ENCODE measurements at regions not wholly inside any gene's neighbourhood (a gene's known extent, or its start where the extent isn't known, plus 50 kb on each side); places are given as distances from the start of the nearest gene placed in this dataset.
A peak's percentile ranks its signal among the peaks of the same experiment; 100 is the strongest.
"Not testable (repeated sequence)": the region's sequence is repeated elsewhere in the genome, so short reads cannot be mapped to it uniquely, and the experiment has no call there.

DNA sequence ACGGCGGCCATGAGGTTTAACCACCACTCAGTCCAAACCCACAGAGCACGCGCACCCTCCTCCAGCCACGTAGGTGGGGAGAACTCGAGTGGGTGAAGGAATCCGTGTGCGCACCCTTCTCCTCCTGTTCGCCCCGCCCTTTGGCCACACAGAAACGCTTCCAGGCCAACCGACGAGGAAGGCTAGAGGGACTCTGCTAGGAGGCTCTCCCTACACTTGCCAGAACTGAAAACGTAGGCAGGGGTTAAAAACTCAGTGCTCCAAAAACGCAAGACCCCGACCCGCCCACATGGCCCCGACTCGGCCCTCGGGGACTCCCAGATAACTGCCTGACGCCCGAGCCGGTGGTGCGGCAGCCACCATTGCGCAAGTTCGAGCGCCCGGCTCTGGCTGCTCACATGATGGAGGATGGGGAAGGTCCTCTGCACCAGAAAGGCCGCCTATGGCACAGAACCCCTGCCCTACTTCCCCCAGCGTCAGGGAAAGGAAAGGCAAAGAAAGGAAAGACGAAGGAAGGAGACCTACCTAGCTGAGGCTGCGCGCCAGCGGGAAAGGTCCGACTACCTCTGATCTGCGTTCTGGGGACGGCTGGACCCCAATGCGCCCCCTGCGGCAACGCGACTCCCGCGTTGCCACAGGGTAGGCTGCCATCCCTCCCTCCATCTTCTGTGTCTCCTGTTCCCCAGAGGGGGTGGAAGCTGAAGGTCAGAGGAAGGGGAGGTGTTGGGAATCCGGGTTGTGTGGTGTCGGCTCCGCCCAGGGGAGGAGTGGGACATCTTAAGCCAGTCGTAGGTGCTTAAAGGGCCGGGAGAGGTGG, 201.9 kb upstream of the AGTR2 start:
- DNase-seq (ENCODE audit: low spot score), result peak; percentile 70

DNA sequence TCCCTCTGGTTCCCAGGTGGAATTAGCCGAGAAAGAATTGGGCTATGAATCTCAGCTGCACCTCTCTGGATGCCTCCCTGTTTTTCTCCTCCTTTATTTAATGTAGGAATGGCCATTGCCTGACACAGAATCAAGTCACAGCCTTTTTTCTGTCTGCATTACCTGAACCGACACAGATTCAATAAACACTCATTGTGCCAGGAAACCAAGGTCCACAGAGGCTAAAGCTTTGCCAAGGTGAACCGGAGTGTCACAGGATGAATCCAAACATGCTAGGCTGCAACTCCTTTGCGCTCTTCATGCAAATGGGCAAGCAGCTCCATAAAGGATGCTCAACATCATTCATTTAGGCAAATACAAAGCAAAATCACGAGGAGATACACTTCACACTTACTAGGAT, 199.8 kb upstream of the AGTR2 start:
- DNase-seq (ENCODE audit: low spot score), result no peak

DNA sequence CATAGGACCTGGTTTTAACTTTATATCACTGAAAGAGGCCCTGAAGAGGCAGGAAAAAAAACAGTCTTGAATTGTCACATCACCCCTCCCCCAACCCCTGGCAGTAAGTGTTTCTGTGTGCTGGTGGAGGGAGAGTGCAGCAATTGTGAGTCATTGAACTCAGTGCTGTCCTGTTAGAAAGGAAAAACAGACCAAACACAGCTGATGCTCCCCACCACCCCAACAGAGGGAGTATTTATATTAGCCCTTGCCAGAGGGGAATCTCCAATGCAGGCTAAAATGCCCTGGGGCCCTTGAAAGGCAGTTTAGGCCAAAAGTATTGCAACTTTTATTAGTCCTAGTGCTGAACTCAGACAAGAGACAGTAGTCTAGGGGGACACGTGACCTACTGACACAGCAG, 197.8 kb upstream of the AGTR2 start:
- DNase-seq (ENCODE audit: low spot score), result no peak

DNA sequence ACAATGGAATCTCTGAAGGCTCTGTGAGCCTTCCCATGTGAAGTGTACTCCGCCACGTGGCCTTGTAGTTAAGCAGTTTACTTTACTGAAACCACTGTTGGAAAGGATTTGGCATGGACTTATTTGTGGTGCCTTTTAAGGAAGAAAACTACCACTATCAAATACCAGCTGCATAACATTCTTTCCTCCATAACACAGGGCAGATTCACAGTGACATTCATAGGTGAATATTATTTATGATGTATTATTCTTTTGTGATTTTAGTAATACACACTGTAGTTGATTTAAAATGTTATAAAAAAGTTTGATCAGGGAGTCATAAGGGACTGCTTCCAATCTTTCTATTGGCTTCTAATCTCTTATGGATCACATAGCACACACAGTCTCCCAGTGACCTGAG, 192.5 kb upstream of the AGTR2 start:
- DNase-seq (ENCODE audit: low spot score), result no peak

DNA sequence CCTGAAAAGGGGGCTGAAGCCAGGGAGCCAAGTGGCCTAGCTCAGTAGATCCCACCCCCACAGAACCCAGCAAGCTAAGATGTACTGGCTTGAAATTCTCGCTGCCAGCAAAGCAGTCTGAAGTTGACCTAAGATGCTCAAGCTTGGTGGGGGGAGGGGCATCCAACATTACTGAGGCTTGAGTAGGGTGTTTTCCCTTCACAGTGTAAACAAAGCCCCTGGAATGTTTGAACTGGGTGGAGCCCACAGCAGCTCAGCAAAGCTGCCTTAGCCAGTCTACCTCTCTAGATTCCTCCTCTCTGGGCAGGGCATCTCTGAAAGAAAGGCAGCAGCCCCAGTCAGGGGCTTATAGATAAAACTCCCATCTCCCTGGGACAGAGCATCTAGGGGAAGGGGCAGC, 187.4 kb upstream of the AGTR2 start:
- not testable (repeated sequence) for DNase-seq (ENCODE audit: low spot score)

DNA sequence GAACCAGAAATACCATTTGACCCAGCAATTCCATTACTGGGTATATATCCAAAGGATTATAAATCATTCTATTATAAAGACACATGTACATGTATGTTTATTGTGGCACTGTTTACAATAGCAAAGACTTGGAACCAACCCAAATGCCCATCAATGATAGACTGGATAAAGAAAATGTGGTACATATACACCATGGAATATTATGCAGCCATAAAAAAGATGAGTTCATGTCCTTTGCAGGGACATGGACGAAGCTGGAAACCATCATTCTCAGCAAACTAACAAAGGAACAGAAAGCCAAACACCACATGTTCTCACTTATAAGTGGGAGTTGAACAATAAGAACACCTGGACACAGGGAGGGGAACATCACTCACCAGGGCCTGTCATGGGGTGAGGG, 183.1 kb upstream of the AGTR2 start:
- DNase-seq (ENCODE audit: low spot score), result not testable (repeated sequence)

DNA sequence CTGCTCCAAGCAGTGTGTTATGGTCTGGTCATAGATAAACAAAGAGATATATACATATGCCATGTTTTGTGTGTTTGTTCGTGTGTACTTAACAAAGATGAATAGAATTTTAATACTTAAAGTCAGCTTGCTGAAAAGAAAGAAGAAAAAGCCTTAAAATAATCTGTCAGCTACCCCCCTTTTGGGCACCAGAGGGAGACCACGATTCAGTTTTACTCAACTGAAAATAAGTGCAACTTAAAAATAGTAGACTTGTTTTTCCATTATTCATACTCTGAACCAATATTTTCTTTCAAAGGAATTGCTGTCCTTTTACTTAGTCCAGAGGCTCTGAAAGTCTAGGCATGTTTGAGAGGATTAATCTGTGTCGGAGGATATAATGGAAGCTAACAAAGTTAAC, 181.7 kb upstream of the AGTR2 start:
- no peak for DNase-seq (ENCODE audit: low spot score)

DNA sequence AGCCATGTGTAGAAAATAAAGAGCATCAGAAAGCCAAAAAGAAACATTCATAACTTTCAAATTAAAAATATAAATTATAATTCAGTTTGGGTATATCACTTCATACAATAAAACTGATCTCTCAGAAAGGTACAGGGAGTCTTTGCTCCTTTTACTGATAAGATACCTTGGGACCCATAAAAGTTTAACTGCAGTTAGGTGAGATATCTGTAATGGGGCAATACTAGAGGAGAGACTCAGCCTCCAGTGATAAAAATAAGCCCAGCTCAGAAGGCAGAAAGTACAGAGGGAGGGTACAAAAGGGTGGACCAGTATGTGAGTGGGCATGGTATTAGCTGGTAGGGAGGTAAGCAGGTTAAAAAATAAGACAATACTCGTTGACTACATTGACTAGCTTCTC, 180.9 kb upstream of the AGTR2 start:
- no peak for DNase-seq (ENCODE audit: low spot score)

DNA sequence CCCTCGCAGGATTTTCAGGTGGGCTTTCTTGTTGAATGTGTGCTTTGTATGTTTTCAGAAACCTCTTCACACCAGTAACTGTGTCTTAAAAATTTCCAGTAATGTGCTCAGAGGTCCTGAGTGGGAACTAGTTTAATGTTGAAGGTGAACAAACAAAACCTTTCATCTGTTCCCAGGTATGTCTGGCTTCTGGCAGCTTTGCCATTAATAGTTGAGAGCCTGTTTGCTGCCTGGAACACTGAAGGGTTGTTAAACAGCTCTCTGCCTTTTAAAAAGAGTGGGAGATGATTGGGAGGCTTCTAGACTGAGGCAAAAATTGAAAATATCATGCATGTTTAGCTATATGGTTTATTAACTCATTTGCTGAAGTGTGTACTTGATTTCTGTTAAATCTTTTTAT, 161.2 kb upstream of the AGTR2 start:
- DNase-seq (ENCODE audit: low spot score), result no peak

DNA sequence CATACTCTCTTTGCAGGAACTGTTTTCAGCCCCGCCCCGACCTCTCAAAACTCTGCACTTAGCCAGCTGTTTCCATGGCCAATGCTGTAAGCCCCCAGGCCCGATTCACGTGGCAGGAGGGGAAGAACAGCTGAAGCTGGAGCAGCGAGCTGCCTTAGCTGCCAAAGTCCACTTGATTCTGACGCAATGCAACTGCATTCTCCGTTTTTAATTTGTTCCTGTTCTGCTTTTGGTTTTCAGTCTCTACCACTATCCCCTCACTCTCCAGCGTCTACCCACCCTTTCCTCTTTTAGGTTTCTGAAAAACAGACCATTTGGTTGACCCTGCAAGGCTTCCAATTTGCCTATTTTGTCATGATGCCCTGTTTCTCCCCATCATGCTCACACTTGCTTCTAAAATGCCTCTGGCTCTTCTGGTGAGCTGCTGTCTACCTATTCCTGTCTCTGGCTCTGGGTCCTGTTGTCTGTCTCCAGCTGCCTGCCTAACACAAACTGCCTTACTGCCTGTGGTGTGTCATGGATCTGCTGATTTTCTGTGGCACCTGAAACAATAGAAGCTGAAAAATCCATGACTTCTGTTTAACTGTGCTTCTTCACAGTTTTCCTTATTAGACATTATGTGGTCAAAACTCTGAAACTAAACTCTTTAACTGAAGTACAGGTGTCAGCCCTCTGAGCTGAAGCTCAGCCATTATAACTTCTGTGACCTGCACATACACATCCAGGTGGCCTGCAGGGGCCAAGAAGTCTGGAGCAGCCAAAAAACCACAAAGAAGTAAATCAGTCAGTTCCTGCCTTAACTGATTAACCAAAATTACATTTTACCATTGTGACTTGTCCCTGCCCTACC, 160.5 kb upstream of the AGTR2 start:
- peak; percentile 1 for DNase-seq (ENCODE audit: low spot score)

DNA sequence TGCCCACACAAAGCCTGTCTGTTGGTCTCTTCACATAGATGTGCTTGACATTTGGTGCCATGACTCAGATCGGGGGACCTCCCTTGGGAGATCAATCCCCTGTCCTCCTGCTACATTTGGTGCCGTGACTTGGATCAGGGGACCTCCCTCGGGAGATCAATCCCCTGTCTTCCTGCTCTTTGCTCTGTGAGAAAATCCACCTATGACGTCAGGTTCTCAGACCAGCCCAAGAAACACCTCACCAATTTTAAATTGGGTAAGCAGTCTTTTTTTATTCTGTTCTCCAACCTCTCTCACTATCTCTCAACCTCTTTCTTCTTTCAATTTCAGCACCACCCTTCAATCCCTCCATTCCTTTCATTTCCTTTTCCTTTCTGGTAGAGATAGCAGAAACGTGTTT, 159.6 kb upstream of the AGTR2 start:
- DNase-seq (ENCODE audit: low spot score), result no peak

DNA sequence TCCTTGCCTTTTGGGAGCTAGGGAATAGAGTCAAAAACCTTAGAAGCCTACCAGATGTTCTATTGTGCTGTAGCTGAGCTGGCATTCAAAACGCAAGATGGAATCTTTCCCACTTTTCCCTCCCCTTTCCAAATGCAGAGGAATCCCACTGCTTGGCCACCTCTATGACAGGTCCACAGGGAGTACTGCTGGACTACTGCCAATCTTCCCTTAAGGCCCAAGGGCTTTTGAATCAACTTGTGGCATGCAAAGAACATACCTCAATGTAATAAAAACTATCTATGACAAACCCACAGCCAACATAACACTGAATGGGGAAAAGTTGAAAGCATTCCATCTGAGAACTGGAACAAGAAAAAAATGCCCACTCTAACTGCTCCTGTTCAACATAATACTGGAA, 139.2 kb upstream of the AGTR2 start:
- no peak for DNase-seq (ENCODE audit: low spot score)
